ENCODE measurements at regions not wholly inside any gene's neighbourhood (a gene's known extent, or its start where the extent isn't known, plus 50 kb on each side); places are given as distances from the start of the nearest gene placed in this dataset.
A peak's percentile ranks its signal among the peaks of the same experiment; 100 is the strongest.

DNA sequence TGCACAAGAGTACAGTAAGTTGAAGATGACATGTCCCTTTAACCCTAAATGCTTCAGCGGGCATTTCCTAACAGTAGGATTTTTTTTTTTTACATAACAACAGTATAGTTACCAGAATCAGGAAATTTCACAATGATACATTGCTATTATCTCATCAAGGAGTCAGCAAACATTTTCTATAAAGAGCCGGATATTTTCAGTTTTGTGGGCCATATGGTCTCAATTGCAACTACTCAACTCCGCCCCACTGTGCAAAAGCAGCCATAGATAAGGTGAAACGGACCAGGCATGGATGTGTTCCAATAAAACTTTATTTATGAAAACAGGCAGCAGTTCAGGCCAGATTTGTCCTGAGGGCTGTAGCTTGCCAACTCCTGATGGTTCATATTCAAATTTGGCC lies 130.6 kb downstream of the SMAD6 start:
- H3K4me1 ChIP-seq (replicated peaks): peaks cover 28% of the 10 kb centered on the region
- no peaks in the 10 kb centered on the region for H3K36me3 ChIP-seq
- no peak overlapping the region for H3K27ac ChIP-seq
- peaks cover 4% of the 10 kb centered on the region; the same call in 1 of the 2 replicates for H3K9me3 ChIP-seq (replicated peaks)
- H3K4me3 ChIP-seq: no peak overlapping the region
- no peaks in the 10 kb centered on the region for H3K27me3 ChIP-seq (replicated peaks)
- no peak for DNase-seq (ENCODE audit: low read depth in 1 of 2, low spot score in 2 of 2)

DNA sequence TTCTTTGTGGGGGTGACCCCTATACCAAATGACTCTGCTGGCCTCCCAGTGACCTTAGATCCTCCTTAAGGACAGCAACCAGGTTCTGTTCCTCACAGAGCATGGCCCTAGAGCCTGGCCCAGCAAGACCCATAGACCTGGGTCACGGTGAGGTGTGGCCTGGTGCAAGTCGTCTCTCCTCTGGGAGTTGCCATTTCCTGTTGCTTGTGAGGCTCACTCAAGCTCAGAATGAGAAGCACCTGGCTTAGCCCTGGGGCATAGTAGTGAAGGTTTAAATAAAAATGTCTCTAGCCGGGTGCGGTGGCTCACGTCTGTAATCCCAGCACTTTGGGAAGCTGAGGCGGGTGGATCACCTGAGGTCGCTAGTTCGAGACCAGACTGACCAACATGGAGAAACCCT lies 131.3 kb downstream of the SMAD6 start:
- no peak for DNase-seq (ENCODE audit: low read depth in 1 of 2, low spot score in 2 of 2)
- Histone ChIP-seq H3K4me3 (no peak overlapping the region), H3K4me1 (replicated peaks) (peaks cover 30% of the 10 kb centered on the region), H3K27ac (no peak overlapping the region), H3K27me3 (replicated peaks) (no peaks in the 10 kb centered on the region), H3K9me3 (replicated peaks) (peaks cover 4% of the 10 kb centered on the region; the same call in 1 of the 2 replicates), H3K36me3 (no peaks in the 10 kb centered on the region)

DNA sequence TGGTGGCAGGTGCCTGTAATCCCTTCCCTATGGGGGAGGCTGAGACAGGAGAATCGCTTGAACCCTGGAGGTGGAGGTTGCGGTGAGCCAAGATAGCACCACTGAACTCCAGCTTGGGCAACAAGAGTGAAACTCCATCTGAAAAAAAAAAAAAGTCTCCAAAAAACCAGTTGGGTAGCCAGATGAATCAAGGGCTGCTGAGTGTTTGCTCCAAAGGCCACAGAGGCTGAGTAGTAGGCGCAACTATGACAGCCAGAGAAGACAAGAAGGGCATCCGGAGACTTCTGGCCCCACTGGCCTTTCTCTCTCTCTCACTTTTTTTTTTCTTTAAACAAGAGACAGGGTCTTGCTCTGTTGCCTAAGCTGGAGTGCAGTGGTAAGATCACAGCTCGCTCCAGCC lies 131.8 kb downstream of the SMAD6 start:
- H3K36me3 ChIP-seq: no peaks in the 10 kb centered on the region
- peaks cover 32% of the 10 kb centered on the region for H3K4me1 ChIP-seq (replicated peaks)
- no peak for DNase-seq (ENCODE audit: low read depth in 1 of 2, low spot score in 2 of 2)
- peaks cover 4% of the 10 kb centered on the region; the same call in 1 of the 2 replicates for H3K9me3 ChIP-seq (replicated peaks)
- H3K4me3 ChIP-seq: no peak overlapping the region
- H3K27ac ChIP-seq: no peak overlapping the region
- no peaks in the 10 kb centered on the region for H3K27me3 ChIP-seq (replicated peaks)

DNA sequence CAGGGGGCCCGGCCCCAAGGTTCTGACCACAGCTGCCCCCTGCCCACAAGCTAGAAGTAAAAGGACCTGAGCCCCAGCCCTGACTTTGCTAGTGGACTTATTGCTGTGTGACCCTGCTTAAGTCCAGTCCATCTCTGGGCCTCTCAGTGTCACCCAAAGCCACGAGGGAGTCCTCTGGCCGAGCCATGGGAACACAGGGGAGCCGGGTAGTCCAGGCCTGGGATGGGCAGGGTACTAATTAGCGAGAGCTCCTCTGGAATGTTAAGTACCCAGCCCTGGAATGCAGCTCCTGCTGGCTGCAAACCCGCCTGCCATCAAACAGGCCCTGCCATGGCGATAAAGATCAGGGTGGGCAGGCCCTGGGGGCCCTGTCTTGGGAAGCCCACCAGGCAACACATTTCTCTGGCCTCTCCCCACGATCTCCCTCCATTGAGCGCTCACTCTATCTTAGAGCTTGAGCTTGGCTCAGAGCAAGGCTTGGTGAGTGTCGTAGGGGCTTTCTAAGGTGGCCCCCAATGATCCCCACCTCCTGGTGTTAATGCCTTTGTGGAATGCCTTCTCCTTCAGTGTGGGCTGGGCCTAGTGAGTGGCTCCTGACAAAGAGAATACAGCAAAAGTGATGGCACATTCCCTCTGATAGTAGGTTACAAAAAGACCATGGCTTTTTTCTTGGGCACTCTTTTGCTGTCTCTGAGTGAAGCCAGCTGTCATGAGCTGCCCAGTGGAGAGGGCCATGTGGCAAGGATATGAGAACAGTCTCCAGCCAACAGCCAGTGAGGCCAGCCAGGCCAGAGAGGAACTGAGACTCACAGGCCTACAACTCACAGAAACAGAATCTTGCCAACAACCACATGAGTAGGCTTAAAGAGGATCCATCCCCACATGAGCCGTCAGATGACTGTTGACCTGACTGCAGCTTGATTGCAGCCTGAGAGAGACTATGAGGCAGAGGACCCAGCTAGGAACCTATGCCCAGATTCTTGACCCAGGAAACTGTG lies 133.1 kb downstream of the SMAD6 start:
- Histone ChIP-seq H3K4me3 (no peak overlapping the region), H3K4me1 (replicated peaks) (peaks cover 39% of the 10 kb centered on the region), H3K27me3 (replicated peaks) (no peaks in the 10 kb centered on the region), H3K9me3 (replicated peaks) (peaks cover 4% of the 10 kb centered on the region; the same call in 1 of the 2 replicates), H3K36me3 (no peaks in the 10 kb centered on the region), H3K27ac (peak overlapping the region; percentile 64)
- peak; percentile 64 to 79 for DNase-seq (ENCODE audit: low read depth in 1 of 2, low spot score in 2 of 2)

DNA sequence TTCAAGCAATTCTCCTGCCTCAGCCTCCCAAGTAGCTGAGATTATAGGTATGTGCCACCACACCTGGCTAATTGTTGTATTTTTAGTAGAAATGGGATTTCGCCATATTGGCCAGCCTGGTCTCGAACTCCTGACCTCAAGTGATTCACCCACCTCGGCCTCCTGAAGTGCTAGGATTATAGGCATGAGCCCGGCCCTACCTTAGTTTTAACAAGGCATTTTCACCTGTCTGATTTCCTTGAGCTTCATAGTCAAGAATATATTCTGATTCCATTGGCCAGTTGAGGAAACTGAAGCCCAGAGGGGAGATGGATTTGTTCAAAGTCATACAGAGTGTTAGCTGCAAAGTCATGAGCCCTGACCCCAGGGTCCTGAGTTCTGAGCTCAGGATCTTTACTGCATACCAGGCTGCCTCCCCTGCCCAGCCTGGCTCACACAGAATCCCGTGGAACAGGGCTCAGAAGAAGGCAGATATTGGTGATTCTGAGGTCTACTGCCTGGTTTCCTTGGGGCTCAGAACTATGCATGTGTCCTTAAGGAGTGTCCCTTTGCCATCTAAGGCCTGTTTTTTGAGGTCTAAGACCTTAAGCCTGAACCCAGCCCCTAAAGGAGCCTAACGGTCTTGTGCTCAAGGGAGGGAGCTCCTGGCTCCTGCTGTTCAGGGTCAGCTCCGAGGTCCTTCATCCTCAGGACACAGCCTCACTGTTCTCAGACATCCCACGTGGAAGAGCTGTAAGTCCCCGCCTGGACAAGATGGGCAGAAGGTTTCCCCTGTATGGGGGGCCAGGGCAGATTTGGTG lies 134.4 kb downstream of the SMAD6 start:
- peaks cover 42% of the 10 kb centered on the region for H3K4me1 ChIP-seq (replicated peaks)
- H3K27me3 ChIP-seq (replicated peaks): no peaks in the 10 kb centered on the region
- H3K27ac ChIP-seq: no peak overlapping the region
- H3K36me3 ChIP-seq: no peaks in the 10 kb centered on the region
- no peak for DNase-seq (ENCODE audit: low read depth in 1 of 2, low spot score in 2 of 2)
- no peak overlapping the region for H3K4me3 ChIP-seq
- H3K9me3 ChIP-seq (replicated peaks): peaks cover 4% of the 10 kb centered on the region; the same call in 1 of the 2 replicates

DNA sequence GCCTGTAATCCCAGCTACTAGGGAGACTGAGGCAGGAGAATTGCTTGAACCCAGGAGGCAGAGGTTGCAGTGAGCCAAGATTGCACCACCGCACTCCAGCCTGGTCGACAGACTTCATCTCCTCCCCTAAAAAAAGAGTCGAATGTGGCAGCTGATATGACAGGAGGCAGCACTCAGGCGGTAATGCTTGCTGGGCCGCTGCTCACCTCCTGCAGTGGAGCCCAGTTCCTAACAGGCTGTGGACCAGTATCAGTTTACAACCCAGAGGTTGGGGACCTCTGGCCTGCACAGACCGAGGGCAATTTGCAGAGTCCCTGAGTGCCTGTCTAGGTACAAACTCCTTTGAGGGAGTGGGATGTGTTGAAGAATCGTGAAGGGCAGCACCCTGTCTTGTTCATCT lies 136.2 kb downstream of the SMAD6 start:
- peaks cover 4% of the 10 kb centered on the region; the same call in 1 of the 2 replicates for H3K9me3 ChIP-seq (replicated peaks)
- H3K27me3 ChIP-seq (replicated peaks): no peaks in the 10 kb centered on the region
- H3K36me3 ChIP-seq: peaks cover 1% of the 10 kb centered on the region; the same call in 1 of the 2 replicates
- H3K4me1 ChIP-seq (replicated peaks): peaks cover 54% of the 10 kb centered on the region
- no peak overlapping the region for H3K27ac ChIP-seq
- no peak overlapping the region for H3K4me3 ChIP-seq
- DNase-seq (ENCODE audit: low read depth in 1 of 2, low spot score in 2 of 2): no peak

DNA sequence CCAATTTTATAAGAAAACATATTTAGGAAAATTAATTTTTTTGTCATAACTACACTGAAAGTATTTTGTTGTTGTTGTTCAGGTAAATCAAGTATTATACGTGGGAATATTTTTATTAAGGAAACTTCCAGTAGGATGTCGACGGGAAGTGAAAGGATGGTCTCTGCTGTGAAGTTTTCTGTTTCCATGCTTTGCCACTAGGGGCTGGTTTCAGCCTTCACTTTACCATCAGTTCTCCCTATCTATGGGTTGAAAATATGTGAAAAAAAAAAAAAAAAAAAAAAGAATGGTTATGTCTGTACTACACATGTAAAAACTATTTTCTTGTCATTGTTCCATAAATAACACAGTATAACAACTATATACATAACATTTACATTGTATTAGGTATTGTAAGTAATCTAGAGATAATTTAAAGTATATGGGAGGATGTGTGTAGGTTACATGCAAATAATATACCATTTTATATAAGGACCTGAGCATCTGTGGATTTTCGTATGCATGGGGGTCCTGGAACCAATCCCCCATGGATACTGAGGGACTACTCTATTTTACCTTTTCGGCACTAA lies 136.7 kb downstream of the SMAD6 start:
- no peak overlapping the region for H3K27ac ChIP-seq
- peaks cover 60% of the 10 kb centered on the region for H3K4me1 ChIP-seq (replicated peaks)
- no peaks in the 10 kb centered on the region for H3K27me3 ChIP-seq (replicated peaks)

DNA sequence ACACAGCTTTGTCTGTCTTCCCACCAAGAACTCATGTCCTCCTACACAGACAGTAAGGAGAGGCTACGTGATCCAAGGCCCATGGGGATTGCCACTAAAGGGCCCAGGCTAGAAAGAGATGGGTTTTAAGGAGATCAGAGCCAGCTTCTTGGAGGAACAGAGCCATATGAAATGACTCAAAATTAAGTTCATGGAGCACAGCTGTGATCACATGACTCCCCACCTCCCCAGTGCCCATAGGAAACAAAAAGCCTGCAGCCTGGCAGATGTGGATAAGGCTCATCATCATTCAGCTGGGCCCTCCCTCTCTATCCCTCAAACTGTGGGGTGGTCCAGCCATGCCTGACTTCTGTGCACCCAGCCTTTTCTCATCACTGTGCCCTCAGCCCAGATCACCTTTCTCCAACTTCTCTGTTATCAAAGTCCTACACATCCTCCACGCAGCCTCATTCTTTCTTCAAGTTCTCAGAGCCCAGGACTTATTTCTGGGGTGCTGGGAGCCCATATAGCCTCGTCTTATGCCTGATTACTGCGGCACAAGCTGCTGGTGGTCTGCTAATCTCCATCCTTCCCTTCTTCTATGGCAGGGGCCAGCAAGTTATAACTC lies 137.6 kb downstream of the SMAD6 start:
- H3K27ac ChIP-seq: no peak overlapping the region
- H3K36me3 ChIP-seq: peaks cover 15% of the 10 kb centered on the region
- H3K27me3 ChIP-seq (replicated peaks): no peaks in the 10 kb centered on the region
- no peak overlapping the region for H3K4me3 ChIP-seq
- peaks cover 4% of the 10 kb centered on the region; the same call in 1 of the 2 replicates for H3K9me3 ChIP-seq (replicated peaks)
- H3K4me1 ChIP-seq (replicated peaks): peaks cover 61% of the 10 kb centered on the region
- DNase-seq (ENCODE audit: low read depth in 1 of 2, low spot score in 2 of 2): no peak

More for the DNA sequence above, 136.7 kb downstream of the SMAD6 start:
- no peak for DNase-seq (ENCODE audit: low read depth in 1 of 2, low spot score in 2 of 2)
- Histone ChIP-seq H3K9me3 (replicated peaks) (peaks cover 4% of the 10 kb centered on the region; the same call in 1 of the 2 replicates), H3K36me3 (peaks cover 7% of the 10 kb centered on the region), H3K4me3 (no peak overlapping the region)

DNA sequence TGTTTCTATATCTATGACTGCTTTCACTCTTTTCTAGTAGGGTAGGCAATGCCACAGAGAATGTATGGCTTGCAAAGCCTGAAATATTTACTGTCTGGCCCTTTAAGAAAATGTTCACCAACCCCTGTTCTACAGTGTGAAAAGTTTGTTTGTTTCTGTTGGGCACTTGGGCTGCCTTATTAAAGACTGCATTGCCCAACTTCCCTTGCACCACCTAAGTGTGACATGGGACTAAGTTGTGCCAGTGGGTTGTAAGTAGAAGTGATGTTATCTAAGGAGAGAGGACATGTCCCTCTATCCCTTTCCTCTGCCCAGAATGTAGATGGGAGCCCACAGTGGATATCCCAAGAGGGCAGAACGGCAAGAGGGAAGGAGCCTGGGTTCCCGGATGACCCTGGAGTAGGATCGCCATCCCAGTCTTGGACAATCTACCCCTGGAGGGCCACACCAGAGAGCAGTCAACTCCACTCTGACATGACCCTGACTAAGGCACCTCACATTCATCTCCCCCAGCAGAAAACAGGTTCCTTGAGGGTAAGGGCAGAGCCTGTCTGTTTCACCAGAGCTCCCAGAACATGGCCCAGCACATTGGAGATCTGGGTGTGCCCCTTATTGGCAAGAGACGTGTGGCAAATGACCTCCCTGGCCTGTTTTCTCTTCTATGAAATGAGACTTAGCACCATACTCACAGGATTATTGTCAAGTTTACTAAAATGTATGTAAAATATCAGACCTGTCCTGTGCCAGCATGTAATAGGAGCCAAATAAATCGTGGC lies 138.8 kb downstream of the SMAD6 start:
- H3K27ac ChIP-seq: peak overlapping the region; percentile 86

DNA sequence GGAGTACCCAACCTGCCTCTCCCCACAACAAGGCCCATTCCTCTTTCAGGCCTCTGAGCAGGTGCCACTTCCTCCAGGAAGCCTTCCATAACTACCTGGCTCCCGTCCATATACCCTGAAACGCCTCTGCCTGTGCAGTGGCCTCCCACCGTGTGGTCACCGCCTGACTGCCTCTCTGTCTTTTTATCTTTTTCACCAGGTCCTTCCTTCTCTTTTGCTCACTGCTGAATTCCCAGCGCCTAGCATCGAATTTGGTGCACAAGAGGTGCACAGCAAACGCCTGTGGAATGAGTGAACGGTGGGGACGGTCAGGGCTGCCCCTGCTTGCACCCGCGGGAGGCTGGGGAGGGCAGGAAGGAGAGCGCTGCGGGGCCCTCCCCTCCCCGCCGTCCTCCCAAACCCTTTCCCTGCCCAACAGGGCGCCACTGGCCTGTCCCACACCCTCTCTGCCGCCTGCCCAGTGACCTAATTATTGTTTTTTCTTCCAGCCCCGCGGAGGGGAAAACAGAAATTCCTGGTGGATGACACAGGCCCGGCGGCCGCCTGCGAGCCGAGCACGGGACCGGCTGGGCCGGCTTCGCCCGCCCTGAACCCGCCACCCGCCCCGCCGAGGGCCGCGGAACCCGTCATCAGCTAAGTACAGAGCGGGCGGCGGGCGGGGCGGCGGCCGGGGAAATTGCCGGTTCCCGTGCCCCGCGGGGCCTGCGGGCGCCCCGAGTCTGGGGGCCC lies 140.1 kb downstream of the SMAD6 start:
- peaks cover 24% of the 10 kb centered on the region for H3K36me3 ChIP-seq
- H3K4me3 ChIP-seq: peak overlapping the region; percentile 44
- H3K27ac ChIP-seq: peak overlapping the region; percentile 86
- H3K4me1 ChIP-seq (replicated peaks): peaks cover 50% of the 10 kb centered on the region
- no peaks in the 10 kb centered on the region for H3K9me3 ChIP-seq (replicated peaks)
- no peaks in the 10 kb centered on the region for H3K27me3 ChIP-seq (replicated peaks)
- DNase-seq (ENCODE audit: low read depth in 1 of 2, low spot score in 2 of 2): peak; percentile 97

More for the DNA sequence above, 138.8 kb downstream of the SMAD6 start:
- Histone ChIP-seq H3K4me1 (replicated peaks) (peaks cover 50% of the 10 kb centered on the region), H3K27me3 (replicated peaks) (no peaks in the 10 kb centered on the region), H3K9me3 (replicated peaks) (no peaks in the 10 kb centered on the region), H3K36me3 (peaks cover 22% of the 10 kb centered on the region), H3K4me3 (no peak overlapping the region)
- DNase-seq (ENCODE audit: low read depth in 1 of 2, low spot score in 2 of 2): no peak

DNA sequence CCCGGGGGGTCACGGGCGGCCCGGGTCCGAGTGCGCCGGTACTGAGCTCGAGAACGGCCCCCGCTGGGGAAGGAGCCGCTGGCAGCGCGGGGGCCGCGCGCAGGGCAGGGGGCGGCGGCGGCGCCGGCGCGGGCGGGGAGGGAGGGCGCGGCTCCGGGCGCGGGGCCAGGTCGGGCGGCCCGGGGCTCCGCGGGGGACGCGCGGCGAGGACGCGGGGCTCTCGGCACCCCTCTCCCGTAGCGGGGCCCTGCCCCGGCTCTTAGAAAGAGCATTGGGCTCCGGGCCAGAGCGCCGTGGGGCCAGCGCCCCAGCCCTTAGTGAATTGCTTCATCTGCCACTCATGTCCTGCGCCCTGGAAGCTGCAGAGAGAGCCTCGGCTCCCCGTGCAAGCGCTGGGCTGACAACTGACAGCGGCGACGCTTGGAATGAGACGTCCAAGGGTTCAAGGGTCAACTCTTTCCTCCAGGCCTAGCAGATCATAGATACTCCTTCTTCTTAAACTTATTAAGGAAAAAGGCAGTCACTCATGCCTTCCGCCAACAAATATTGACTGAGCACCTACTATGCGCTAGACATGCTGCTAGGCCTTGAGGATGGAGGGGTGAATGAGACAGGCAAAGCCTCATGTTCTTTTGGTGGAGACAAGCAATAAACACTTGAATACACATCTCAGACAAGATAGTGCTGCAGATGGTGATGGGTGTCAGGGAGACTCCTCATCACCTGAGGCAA lies 140.8 kb downstream of the SMAD6 start:
- H3K36me3 ChIP-seq: peaks cover 24% of the 10 kb centered on the region
- no peaks in the 10 kb centered on the region for H3K9me3 ChIP-seq (replicated peaks)
- peak overlapping the region; percentile 44 for H3K4me3 ChIP-seq
- peaks cover 50% of the 10 kb centered on the region for H3K4me1 ChIP-seq (replicated peaks)
- peak; percentile 73 to 80 for DNase-seq (ENCODE audit: low read depth in 1 of 2, low spot score in 2 of 2)
- H3K27ac ChIP-seq: peak overlapping the region; percentile 86
- H3K27me3 ChIP-seq (replicated peaks): no peaks in the 10 kb centered on the region

Measured in SJSA1 (cell line).